ENCODE measurements at regions not wholly inside any gene's neighbourhood (a gene's known extent, or its start where the extent isn't known, plus 50 kb on each side); places are given as distances from the start of the nearest gene placed in this dataset.

GRCh38 chrX:2576793-2577192 is 76.0 kb upstream of the DHRSX start:
- H3K36me3 ChIP-seq (ENCODE audit: control insufficient read depth, insufficient read depth, low read length): no peaks in the 10 kb centered on the region

More at GRCh38 chrX:2576793-2577192, 76.0 kb upstream of the DHRSX start:
- Histone ChIP-seq H3K56ac (ENCODE audit: extremely low read depth, insufficient read depth, low read length) (no peak overlapping the region), H4K20me1 (ENCODE audit: insufficient read depth, low read length) (no peaks in the 10 kb centered on the region), H3K27me3 (ENCODE audit: control insufficient read depth, insufficient read depth, low read length) (peaks cover 12% of the 10 kb centered on the region), H2AK5ac (ENCODE audit: low read depth, low read length) (no peak overlapping the region), H2BK15ac (ENCODE audit: low read depth, low read length) (no peak overlapping the region), H3K4me2 (ENCODE audit: low read depth, low read length) (no peak overlapping the region), H2BK20ac (ENCODE audit: low read depth, low read length) (no peak overlapping the region), H3K27ac (ENCODE audit: insufficient read depth, low read length) (no peak overlapping the region), H2BK5ac (ENCODE audit: low read depth, low read length, poor library complexity, severe bottlenecking) (no peak overlapping the region), H4K91ac (ENCODE audit: insufficient read depth, low read depth, low read length) (no peak overlapping the region), H3K4me3 (ENCODE audit: insufficient read depth, low read depth, low read length) (no peak overlapping the region), H3K79me1 (ENCODE audit: low read depth in 1 of 2, low read length in 2 of 2) (no peaks in the 10 kb centered on the region), H2AK9ac (replicated peaks; ENCODE audit: low read depth, low read length, poor library complexity) (no peak overlapping the region), H4K8ac (ENCODE audit: low read depth in 2 of 2, low read length in 2 of 2) (no peak overlapping the region), H3K23ac (ENCODE audit: low read depth, low read length) (no peak overlapping the region), H2BK120ac (ENCODE audit: low read depth, low read length) (no peak overlapping the region), H3K9me3 (ENCODE audit: control insufficient read depth, insufficient read depth, low read length) (no peaks in the 10 kb centered on the region), H3K4me1 (ENCODE audit: control insufficient read depth, insufficient read depth, low read length) (no peaks in the 10 kb centered on the region), H3K14ac (replicated peaks; ENCODE audit: low read depth, low read length) (no peak overlapping the region), H3K9ac (ENCODE audit: low read depth, low read length) (no peak overlapping the region), H4K5ac (ENCODE audit: low read depth, low read length) (no peak overlapping the region), H3K18ac (ENCODE audit: low read depth, low read length) (no peak overlapping the region), H3K4ac (ENCODE audit: low read depth, low read length) (no peak overlapping the region), H2AFZ (replicated peaks; ENCODE audit: low read length, poor library complexity) (no peak overlapping the region), H3K9me1 (ENCODE audit: insufficient read depth, low read length) (no peaks in the 10 kb centered on the region)
- TF ChIP-seq CTCF (conservative IDR thresholded peaks at IDR 0.05; ENCODE audit: low read depth, low read length) (no peak), CHD1 (IDR thresholded peaks at IDR 0.05; ENCODE audit: low read depth, low read length) (no peak), MAZ (IDR thresholded peaks at IDR 0.05; ENCODE audit: borderline replicate concordance, low read depth, low read length) (no peak), SMC3 (IDR thresholded peaks at IDR 0.05; ENCODE audit: low read depth, low read length) (no peak), MAFK (IDR thresholded peaks at IDR 0.05; ENCODE audit: low read depth, low read length) (no peak)
- CTCF ChIA-PET: no interaction called here
- DNase-seq (no peak), ATAC-seq (ENCODE audit: low read depth) (no peak)
- in situ Hi-C loops (cut with MboI; ENCODE audit: low sequenced_read_pairs): no loop called here
- dilution Hi-C loops (cut with HindIII; ENCODE audit: low sequenced_read_pairs, unreplicated experiment): no loop called here
- WGBS, 2 experiments (ENCODE audit: extremely low coverage in 2 of 2, insufficient read length in 1 of 2): no CpG with 5 or more reads among the region's 8 CpGs
- intact Hi-C loops (cut with micrococcal nuclease): no loop called here
- POLR2A ChIA-PET (ENCODE audit: unreplicated experiment): no interaction called here
- no TSS peak for BruUV-seq (replicated peaks)
